ENCODE measurements at regions not wholly inside any gene's neighbourhood (a gene's known extent, or its start where the extent isn't known, plus 50 kb on each side); places are given as distances from the start of the nearest gene placed in this dataset.

DNA sequence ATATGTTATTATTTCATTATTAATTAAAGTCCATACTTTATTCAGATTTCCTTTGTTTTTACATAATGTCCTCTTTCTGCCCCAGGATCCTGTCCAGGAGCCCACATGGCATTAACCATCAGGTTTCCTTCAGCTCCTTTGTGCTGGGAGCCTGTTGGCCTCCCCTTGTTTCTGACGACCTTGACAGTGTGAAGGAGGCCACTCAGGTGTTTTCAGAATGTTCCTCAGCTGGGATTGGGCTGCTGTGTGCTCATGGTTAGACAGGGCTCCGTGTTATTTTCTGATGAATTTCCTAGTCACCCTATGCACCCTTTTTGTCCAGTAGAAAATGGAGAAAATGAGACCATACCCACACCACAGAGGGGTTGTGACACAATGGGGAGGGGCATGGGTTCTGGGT, 281.0 kb upstream of the FOXF1 start (continued):
- TF ChIP-seq USF1 (IDR thresholded peaks at IDR 0.05; ENCODE audit: borderline replicate concordance, extremely low read length, insufficient read depth, low read depth, low read length) (no peak), KAT2A (conservative IDR thresholded peaks at IDR 0.05; ENCODE audit: control insufficient read depth, low read depth, low read length) (no peak), POU2F2 (IDR thresholded peaks at IDR 0.05; ENCODE audit: borderline replicate concordance, low read depth, low read length) (no peak)

DNA sequence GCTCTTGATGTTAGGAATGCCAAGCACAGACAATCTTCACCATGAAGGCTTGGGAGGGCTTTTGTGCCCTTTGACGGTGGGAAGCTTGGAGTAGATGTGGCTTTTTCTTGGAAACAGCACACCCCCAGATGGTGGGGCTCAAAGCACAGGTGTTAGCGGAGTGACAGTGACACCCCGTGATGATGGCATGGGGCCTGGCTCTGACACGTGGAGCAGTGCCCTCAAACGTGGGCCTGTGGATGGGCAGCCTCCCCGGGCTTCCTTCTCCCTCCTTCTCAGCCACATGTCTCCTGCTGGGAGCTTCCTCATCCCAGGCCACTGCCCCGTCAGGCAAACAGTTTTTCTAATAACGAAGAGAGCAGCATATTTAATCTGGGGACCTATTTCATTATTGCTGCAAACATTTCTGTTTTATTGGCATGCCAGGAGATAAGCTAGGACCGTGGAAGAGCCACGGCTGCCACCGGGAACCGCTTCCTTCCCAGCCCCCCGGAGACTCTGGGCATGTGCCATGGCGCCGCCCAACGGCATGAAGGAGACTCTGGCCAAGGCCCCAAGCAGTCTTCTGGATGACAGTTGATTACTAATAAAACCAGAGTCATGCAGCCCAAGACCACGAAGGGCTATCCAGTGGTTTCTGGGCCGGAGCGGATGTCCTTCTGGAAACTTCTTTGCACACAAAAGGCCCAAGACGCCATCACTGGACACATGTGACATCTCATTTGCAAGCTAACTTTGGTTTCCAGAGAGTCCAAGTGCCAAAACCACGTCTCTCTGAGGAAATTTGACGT, 280.3 kb upstream of the FOXF1 start:
- RAD21 ChIA-PET (ENCODE audit: unreplicated experiment): no interaction called here
- Histone ChIP-seq H3K4me1 (ENCODE audit: control insufficient read depth, insufficient read depth, low read length) (no peaks in the 10 kb centered on the region), H4K20me1 (ENCODE audit: control insufficient read depth, insufficient read depth) (no peaks in the 10 kb centered on the region), H3K4me3 (no peak overlapping the region), H3K27me3 (replicated peaks in 1 of 2; ENCODE audit: control insufficient read depth in 2 of 2, insufficient read depth in 2 of 2, low read length in 1 of 2) (peaks cover 0 to 1% of the 10 kb centered on the region in 2 experiments; a peak in 2 of 4 replicates), H3K27ac (ENCODE audit: control insufficient read depth, insufficient read depth) (no peak overlapping the region), H2AFZ (ENCODE audit: control insufficient read depth, low read depth, low read length) (no peak overlapping the region), H3K36me3 (ENCODE audit: control insufficient read depth in 2 of 2, insufficient read depth in 2 of 2, low read length in 1 of 2) (no peaks in the 10 kb centered on the region), H3K9ac (ENCODE audit: control insufficient read depth, insufficient read depth, low read length) (no peak overlapping the region), H3K4me2 (ENCODE audit: control insufficient read depth, insufficient read depth) (no peak overlapping the region), H3K9me3 (replicated peaks; ENCODE audit: control insufficient read depth, insufficient read depth, low read length) (no peaks in the 10 kb centered on the region; the same call in 2 of the 3 replicates), H3K79me2 (ENCODE audit: control insufficient read depth, insufficient read depth, low read length) (no peaks in the 10 kb centered on the region)
- CTCF ChIA-PET: no interaction called here
- TF ChIP-seq ZNF24 (IDR thresholded peaks at IDR 0.05) (no peak), RAD51 (IDR thresholded peaks at IDR 0.05) (no peak), NFIC (IDR thresholded peaks at IDR 0.05; ENCODE audit: low read depth, low read length) (no peak), GABPA (IDR thresholded peaks at IDR 0.05; ENCODE audit: low read depth) (no peak), MXI1 (IDR thresholded peaks at IDR 0.05; ENCODE audit: low read depth, low read length) (no peak), GATAD2B (conservative IDR thresholded peaks at IDR 0.05; ENCODE audit: low read depth) (no peak), ZBTB40 (IDR thresholded peaks at IDR 0.05; ENCODE audit: borderline replicate concordance) (no peak), MEF2A (IDR thresholded peaks at IDR 0.05; ENCODE audit: insufficient read depth, low read depth, low read length) (no peak), SREBF2 (IDR thresholded peaks at IDR 0.05; ENCODE audit: low read length) (no peak)
- SMC1A ChIA-PET (ENCODE audit: uncharacterized antibody, unreplicated experiment): interaction anchor here (1.1 kb wide), 1 partner anchor 93 kb away, joined by 3 read pairs; no protein-coding TSS in a partner anchor
- 42% methylated on average over 22 of the region's 22 CpGs for WGBS (ENCODE audit: insufficient coverage, insufficient replicate concordance, low lambda C conversion rate, missing lambda C conversion rate)
- BruUV-seq (replicated peaks): no TSS peak
- no peak for ATAC-seq
- intact Hi-C loops (cut with micrococcal nuclease; ENCODE audit: unreplicated experiment): no loop called here
- no peak for FAIRE-seq
- DNase-seq (ENCODE audit: low read depth, low spot score): no peak
- POLR2A ChIA-PET: no interaction called here
- in situ Hi-C loops (cut with MboI): no loop called here

Data from GM12878 (cell line).